Astrocyte of the spinal cord (primary cell): ENCODE measurements at regions not wholly inside any gene's neighbourhood (a gene's known extent, or its start where the extent isn't known, plus 50 kb on each side); places are given as distances from the start of the nearest gene placed in this dataset.
"Not testable (repeated sequence)": the region's sequence is repeated elsewhere in the genome, so short reads cannot be mapped to it uniquely, and the experiment has no call there.

Experiments used
- DNase-seq: peaks from one replicate; pipeline ENCODE4 v3.0.0; 2011; ENCODE audit warnings: low read depth, low spot score
- H3K4me3 ChIP-seq: 2 replicates; pipeline ENCODE4 v1.5.1; 2011; ENCODE audit warnings: low read depth, mild to moderate bottlenecking, low read length, moderate library complexity
- CTCF ChIP-seq: IDR thresholded peaks from 2 replicates; pipeline ENCODE4 v1.5.1; 2012; ENCODE audit warnings: low read depth, mild to moderate bottlenecking, low read length, inconsistent platforms
- in situ Hi-C: cut with HindIII; loops from 2 replicates; pipeline ENCODE4 v1.10.0; 2017; ENCODE audit warnings: low sequenced_read_pairs

GRCh38 chr7:10634239-10634638, 339.4 kb upstream of the PHF14 start:
- DNase-seq: no peak
- H3K4me3 ChIP-seq: no peak overlapping the region
- in situ Hi-C loops: no loop called here
- no peak for TF ChIP-seq CTCF

GRCh38 chr7:10637991-10638390, 335.7 kb upstream of the PHF14 start:
- no peak for DNase-seq
- no peak overlapping the region for H3K4me3 ChIP-seq
- in situ Hi-C loops: no loop called here
- no peak for TF ChIP-seq CTCF

- no peak for DNase-seq
- no peak overlapping the region for H3K4me3 ChIP-seq
- in situ Hi-C loops: no loop called here
- TF ChIP-seq CTCF: no peak
These were observed 330.1 kb upstream of the PHF14 start for GRCh38 chr7:10643545-10643944.

GRCh38 chr7:10644849-10645248, 328.8 kb upstream of the PHF14 start:
- DNase-seq: no peak
- in situ Hi-C loops: no loop called here
- no peak overlapping the region for H3K4me3 ChIP-seq
- TF ChIP-seq CTCF: no peak

GRCh38 chr7:10646194-10646593, 327.5 kb upstream of the PHF14 start:
- in situ Hi-C loops: no loop called here
- no peak for TF ChIP-seq CTCF
- H3K4me3 ChIP-seq: no peak overlapping the region
- no peak for DNase-seq

- TF ChIP-seq CTCF: no peak
- DNase-seq: no peak
- H3K4me3 ChIP-seq: no peak overlapping the region
- in situ Hi-C loops: no loop called here
These were observed 325.4 kb upstream of the PHF14 start for GRCh38 chr7:10648289-10648688.

- in situ Hi-C loops, H3K4me3 ChIP-seq, DNase-seq: not testable (repeated sequence)
These were observed 324.6 kb upstream of the PHF14 start for GRCh38 chr7:10649120-10649519.
